Adipocyte (in vitro differentiated cells): ENCODE measurements at regions not wholly inside any gene's neighbourhood (a gene's known extent, or its start where the extent isn't known, plus 50 kb on each side); places are given as distances from the start of the nearest gene placed in this dataset.

ENCODE experiments used
- DNase-seq: peaks from one replicate; pipeline ENCODE4 v3.0.0-alpha.2; 2015; ENCODE audit warnings: low read depth
- H3K27me3 ChIP-seq: replicated peaks from 2 replicates; pipeline ENCODE4 v1.7.0; 2013; ENCODE audit warnings: mild to moderate bottlenecking, low read length, moderate library complexity; ENCODE audit not compliant: control insufficient read depth, insufficient read depth
- H3K36me3 ChIP-seq: 2 replicates; pipeline ENCODE4 v1.7.0; 2013; ENCODE audit warnings: low read length, mild to moderate bottlenecking, moderate library complexity; ENCODE audit not compliant: control insufficient read depth, insufficient read depth, severe bottlenecking
- H3K4me1 ChIP-seq: 2 replicates; pipeline ENCODE4 v1.7.0; 2013; ENCODE audit warnings: mild to moderate bottlenecking, low read length, moderate library complexity; ENCODE audit not compliant: control insufficient read depth, insufficient read depth
- H3K4me3 ChIP-seq: 2 replicates; pipeline ENCODE4 v1.7.0; 2013; ENCODE audit warnings: mild to moderate bottlenecking, low read length, moderate library complexity
- H3K9ac ChIP-seq: 2 replicates; pipeline ENCODE4 v1.7.0; 2013; ENCODE audit warnings: mild to moderate bottlenecking, low read length, moderate library complexity
- H3K9me3 ChIP-seq: 2 replicates; pipeline ENCODE4 v1.7.0; 2013; ENCODE audit warnings: mild to moderate bottlenecking, low read length, moderate library complexity; ENCODE audit not compliant: control insufficient read depth

DNA sequence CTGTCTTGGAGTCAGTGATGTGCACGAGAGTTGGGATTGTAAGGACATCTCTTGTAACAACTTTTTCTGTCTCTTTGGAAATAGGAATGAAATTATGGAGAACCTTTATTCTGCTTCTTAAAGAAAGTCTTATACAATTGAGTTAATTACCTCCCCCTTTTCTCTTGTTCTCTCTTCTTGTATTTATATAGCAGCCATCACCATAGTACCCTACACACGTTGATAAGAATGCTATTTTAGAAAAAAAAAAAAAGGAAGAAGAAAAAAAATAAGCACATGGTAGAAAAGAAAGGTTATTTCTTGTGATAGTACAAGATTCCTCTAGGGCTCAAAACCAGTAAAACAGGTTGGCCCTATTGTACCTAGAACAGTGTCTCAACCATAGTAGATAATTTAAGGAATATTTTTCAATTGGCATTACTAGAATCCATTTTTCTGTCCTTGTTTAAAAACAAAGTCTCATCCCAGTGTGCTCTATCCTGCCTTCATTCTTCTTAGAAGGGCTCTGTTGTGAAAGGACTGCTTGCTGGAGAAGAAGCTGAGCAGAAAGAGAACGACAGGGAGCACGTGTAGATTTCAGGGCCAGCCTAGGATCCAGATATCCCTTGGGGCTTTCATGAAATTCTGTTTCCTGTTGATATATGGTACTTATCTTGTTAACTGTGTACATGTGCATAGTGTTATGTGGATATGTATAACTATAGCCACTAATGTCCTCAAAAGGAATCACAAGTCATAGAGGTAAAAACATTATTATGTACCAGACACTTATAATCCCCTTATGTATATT lies 392.3 kb upstream of the MEF2C start:
- Histone ChIP-seq H3K27me3 (no peaks in the 10 kb centered on the region), H3K4me1 (no peaks in the 10 kb centered on the region), H3K36me3 (no peaks in the 10 kb centered on the region), H3K9ac (no peak overlapping the region), H3K9me3 (no peaks in the 10 kb centered on the region), H3K4me3 (no peak overlapping the region)
- no peak for DNase-seq

DNA sequence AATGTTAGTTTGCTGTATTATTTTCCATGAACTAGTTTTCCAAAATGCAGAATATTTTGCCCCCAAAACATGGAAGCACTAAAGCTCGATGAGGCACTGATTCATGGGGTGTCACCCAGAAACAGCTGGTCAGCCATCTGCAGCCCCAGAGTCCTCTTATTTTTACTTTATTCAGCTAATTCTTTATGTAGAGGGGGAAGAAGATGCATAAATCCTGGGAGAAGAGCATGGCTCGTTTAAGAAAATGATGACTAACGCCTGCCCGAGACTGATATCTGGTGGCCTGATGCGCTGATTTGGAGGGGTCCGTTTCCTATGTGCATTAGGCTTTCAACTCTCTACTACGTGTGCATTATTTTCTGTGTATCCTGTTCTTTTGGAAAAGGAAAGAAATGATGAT lies 390.3 kb upstream of the MEF2C start:
- Histone ChIP-seq H3K36me3 (no peaks in the 10 kb centered on the region), H3K4me1 (no peaks in the 10 kb centered on the region), H3K4me3 (no peak overlapping the region), H3K9ac (no peak overlapping the region), H3K27me3 (no peaks in the 10 kb centered on the region), H3K9me3 (no peaks in the 10 kb centered on the region)
- no peak for DNase-seq

DNA sequence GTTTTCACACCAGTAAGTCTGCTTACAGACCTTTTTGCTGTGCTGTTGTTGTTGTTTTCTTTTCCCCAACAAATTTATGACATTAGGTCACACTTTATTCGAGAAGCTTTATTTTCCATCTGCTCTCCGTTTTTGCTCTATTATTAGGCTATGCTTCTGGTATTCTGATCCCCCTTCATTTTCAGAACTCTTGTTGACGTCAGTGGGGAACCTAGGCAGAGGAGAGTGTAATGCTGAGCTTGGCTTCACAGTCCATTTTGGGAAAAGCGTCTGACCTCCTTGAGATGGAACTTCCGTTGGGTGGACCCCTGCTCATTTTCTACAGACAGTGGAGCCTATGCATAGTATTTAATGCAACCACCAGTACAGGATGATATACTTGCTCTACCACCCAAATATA lies 387.9 kb upstream of the MEF2C start:
- H3K4me3 ChIP-seq, result no peak overlapping the region
- H3K27me3 ChIP-seq, result no peaks in the 10 kb centered on the region
- no peak overlapping the region for H3K9ac ChIP-seq
- H3K36me3 ChIP-seq, result no peaks in the 10 kb centered on the region
- H3K9me3 ChIP-seq, result no peaks in the 10 kb centered on the region
- no peaks in the 10 kb centered on the region for H3K4me1 ChIP-seq
- no peak for DNase-seq

- no peak overlapping the region for H3K9ac ChIP-seq
- H3K27me3 ChIP-seq, result no peaks in the 10 kb centered on the region
- no peak overlapping the region for H3K4me3 ChIP-seq
- no peak for DNase-seq
- no peaks in the 10 kb centered on the region for H3K36me3 ChIP-seq
- H3K4me1 ChIP-seq, result no peaks in the 10 kb centered on the region
- no peaks in the 10 kb centered on the region for H3K9me3 ChIP-seq
Measured at GRCh38 chr5:89269721-89270120, 386.7 kb upstream of the MEF2C start.

- Histone ChIP-seq H3K9ac (no peak overlapping the region), H3K36me3 (no peaks in the 10 kb centered on the region), H3K4me1 (no peaks in the 10 kb centered on the region), H3K27me3 (no peaks in the 10 kb centered on the region), H3K4me3 (no peak overlapping the region), H3K9me3 (no peaks in the 10 kb centered on the region)
- no peak for DNase-seq
Measured at GRCh38 chr5:89268460-89268859, 385.5 kb upstream of the MEF2C start.

GRCh38 chr5:89267788-89268187 lies 384.8 kb upstream of the MEF2C start:
- no peak for DNase-seq
- no peaks in the 10 kb centered on the region for H3K9me3 ChIP-seq
- H3K9ac ChIP-seq, result no peak overlapping the region
- H3K4me1 ChIP-seq, result no peaks in the 10 kb centered on the region
- no peaks in the 10 kb centered on the region for H3K36me3 ChIP-seq
- H3K4me3 ChIP-seq, result no peak overlapping the region
- no peaks in the 10 kb centered on the region for H3K27me3 ChIP-seq

- Histone ChIP-seq H3K4me3 (no peak overlapping the region), H3K9ac (no peak overlapping the region), H3K36me3 (no peaks in the 10 kb centered on the region), H3K9me3 (no peaks in the 10 kb centered on the region), H3K4me1 (no peaks in the 10 kb centered on the region), H3K27me3 (no peaks in the 10 kb centered on the region)
- DNase-seq, result peak; percentile 81
Measured at GRCh38 chr5:89265511-89266179, 382.7 kb upstream of the MEF2C start.

GRCh38 chr5:89263846-89264245 lies 380.9 kb upstream of the MEF2C start:
- H3K9ac ChIP-seq, result no peak overlapping the region
- H3K9me3 ChIP-seq, result no peaks in the 10 kb centered on the region
- H3K4me1 ChIP-seq, result no peaks in the 10 kb centered on the region
- no peaks in the 10 kb centered on the region for H3K36me3 ChIP-seq
- H3K4me3 ChIP-seq, result no peak overlapping the region
- no peak for DNase-seq
- H3K27me3 ChIP-seq, result no peaks in the 10 kb centered on the region

- no peaks in the 10 kb centered on the region for H3K9me3 ChIP-seq
- no peak for DNase-seq
- no peaks in the 10 kb centered on the region for H3K36me3 ChIP-seq
- no peak overlapping the region for H3K9ac ChIP-seq
- H3K4me3 ChIP-seq, result no peak overlapping the region
- no peaks in the 10 kb centered on the region for H3K4me1 ChIP-seq
- H3K27me3 ChIP-seq, result no peaks in the 10 kb centered on the region
Measured at GRCh38 chr5:89262030-89262429, 379.0 kb upstream of the MEF2C start.

GRCh38 chr5:89260254-89260653 lies 377.3 kb upstream of the MEF2C start:
- Histone ChIP-seq H3K9me3 (no peaks in the 10 kb centered on the region), H3K4me3 (no peak overlapping the region), H3K9ac (no peak overlapping the region), H3K27me3 (no peaks in the 10 kb centered on the region), H3K36me3 (no peaks in the 10 kb centered on the region), H3K4me1 (no peaks in the 10 kb centered on the region)
- no peak for DNase-seq

GRCh38 chr5:89255845-89256463 lies 373.0 kb upstream of the MEF2C start:
- Histone ChIP-seq H3K9ac (no peak overlapping the region), H3K36me3 (no peaks in the 10 kb centered on the region), H3K4me3 (no peak overlapping the region), H3K9me3 (no peaks in the 10 kb centered on the region), H3K27me3 (no peaks in the 10 kb centered on the region), H3K4me1 (no peaks in the 10 kb centered on the region)
- peak; percentile 25 for DNase-seq
